HCT116 (cell line): ENCODE measurements at regions not wholly inside any gene's neighbourhood (a gene's known extent, or its start where the extent isn't known, plus 50 kb on each side); places are given as distances from the start of the nearest gene placed in this dataset.

ENCODE experiments used
- ATAC-seq: fragments of 200-7000 bp; cut with Tn5 transposase; 2 replicates; pipeline ENCODE4 v1.9.1; 2020; ENCODE audit warnings: mild to moderate bottlenecking, moderate library complexity
- BruUV-seq: library from RNA; stranded (reverse); fragments of 400-500 nt; replicated peaks from 2 replicates; lab custom pipeline; 2021; lab: Mats Ljungman, UMichigan
- CTCF ChIA-PET: fragments of 300-600 bp; sonication (Branson Sonifier 250); formaldehyde crosslinking; loops from one replicate; lab custom pipeline; 2021; ENCODE audit warnings: antibody characterized with exemption; lab: Charles Lee
- POLR2A ChIA-PET: fragments of 300-600, 350-600 bp; sonication (Branson Sonifier 250); formaldehyde crosslinking; loops from one replicate; lab custom pipeline; 2021; ENCODE audit warnings: antibody characterized with exemption; lab: Charles Lee
- RAD21 ChIA-PET, 2 experiments: fragments of 300-600 bp; sonication (Branson Sonifier 250); formaldehyde crosslinking; loops; one replicate each; lab custom pipeline; 2023; ENCODE audit warnings: low total read pairs in 2 of 2; ENCODE audit not compliant: uncharacterized antibody in 2 of 2, unreplicated experiment in 2 of 2, low non-redundant PET in 1 of 2; lab: Charles Lee
- DNase-seq: peaks from one replicate; pipeline ENCODE4 v3.0.0-alpha.2; 2010; ENCODE audit warnings: low read depth, low spot score
- H2AFZ ChIP-seq: fragments of 200-600 bp; shearing (Covaris generic), sonication (generic); 2 replicates; pipeline ENCODE4 v1.6.1; 2017; ENCODE audit warnings: low read depth, mixed run types, mixed read lengths, antibody characterized with exemption, low read length; ENCODE audit not compliant: poor library complexity, severe bottlenecking
- H3K27ac ChIP-seq: 2 replicates; pipeline ENCODE4 v1.5.1; 2012; ENCODE audit warnings: low read depth, low read length
- H3K27me3 ChIP-seq: fragments of 200-600 bp; sonication (generic); 2 replicates; pipeline ENCODE4 v1.6.1; 2016; ENCODE audit warnings: mixed run types, low read length, mixed read lengths; ENCODE audit not compliant: insufficient read depth
- H3K36me3 ChIP-seq, 2 experiments: fragments of 200-500 bp in 1 of 2; fragments of 200-600 bp in 1 of 2; sonication (Bioruptor generic) in 1 of 2; sonication (generic) in 1 of 2; 2 replicates each; pipeline versions ENCODE4 v1.5.1 to v1.6.1; 2014 to 2016; ENCODE audit warnings: low read length in 2 of 2, inconsistent platforms in 1 of 2, mixed read lengths in 1 of 2, mixed run types in 1 of 2; ENCODE audit not compliant: insufficient read depth in 2 of 2, control insufficient read depth in 1 of 2
- H3K4me1 ChIP-seq, 2 experiments: fragments of 200-600 bp in 1 of 2; sonication (generic) in 1 of 2; 2 replicates each; pipeline versions ENCODE4 v1.5.1 to v1.6.1; 2012 to 2017; ENCODE audit warnings: low read length in 2 of 2, inconsistent platforms in 1 of 2, mild to moderate bottlenecking in 1 of 2, mixed read lengths in 1 of 2, mixed run types in 1 of 2, moderate library complexity in 1 of 2; ENCODE audit not compliant: insufficient read depth in 2 of 2, control insufficient read depth in 1 of 2
- H3K4me2 ChIP-seq: fragments of 200-600 bp; sonication (generic); 2 replicates; pipeline ENCODE4 v1.6.1; 2017; ENCODE audit warnings: mixed run types, low read length, mixed read lengths
- H3K4me3 ChIP-seq, 2 experiments: fragments of 200-600 bp in 1 of 2; sonication (generic) in 1 of 2; replicated peaks in 1 of 2; 2 replicates each; pipeline ENCODE4 v1.5.1; 2011 to 2016; ENCODE audit warnings: low read length in 2 of 2, control low read depth in 1 of 2, low read depth in 1 of 2, mild to moderate bottlenecking in 1 of 2, mixed read lengths in 1 of 2, mixed run types in 1 of 2
- H3K79me2 ChIP-seq: fragments of 200-600 bp; sonication (generic); 2 replicates; pipeline ENCODE4 v1.6.1; 2017; ENCODE audit warnings: mild to moderate bottlenecking, mixed run types, low read length, moderate library complexity, mixed read lengths; ENCODE audit not compliant: insufficient read depth
- H3K9ac ChIP-seq: fragments of 200-600 bp; sonication (generic); 2 replicates; pipeline ENCODE4 v1.6.1; 2016; ENCODE audit warnings: low read length, mixed read lengths
- H3K9me2 ChIP-seq: fragments of 200-600 bp; sonication (generic), shearing (Covaris generic); 2 replicates; pipeline ENCODE4 v1.6.1; 2017; ENCODE audit warnings: mixed run types, mild to moderate bottlenecking, moderate library complexity; ENCODE audit not compliant: insufficient read depth
- H3K9me3 ChIP-seq, 2 experiments: fragments of 200-500 bp in 1 of 2; fragments of 200-600 bp in 1 of 2; sonication (Bioruptor generic) in 1 of 2; sonication (generic) in 1 of 2; 2 replicates each; pipeline ENCODE4 v1.6.1; 2014 to 2017; ENCODE audit warnings: low read length in 2 of 2, mixed read lengths in 2 of 2, inconsistent platforms in 1 of 2, low read depth in 1 of 2, mild to moderate bottlenecking in 1 of 2, mixed run types in 1 of 2, moderate library complexity in 1 of 2; ENCODE audit not compliant: control insufficient read depth in 1 of 2, insufficient read depth in 1 of 2
- H4K20me1 ChIP-seq: fragments of 200-600 bp; sonication (generic), shearing (Covaris generic); 2 replicates; pipeline ENCODE4 v1.6.1; 2017; ENCODE audit warnings: mixed run types, mild to moderate bottlenecking, moderate library complexity; ENCODE audit not compliant: insufficient read depth
- CEBPB ChIP-seq: IDR thresholded peaks from 2 replicates; pipeline ENCODE4 v1.6.1; 2012; ENCODE audit warnings: low read depth
- EGR1 ChIP-seq: IDR thresholded peaks from 2 replicates; pipeline ENCODE4 v1.6.1; 2012; ENCODE audit warnings: low read depth
- ELF1 ChIP-seq: IDR thresholded peaks from 2 replicates; pipeline ENCODE4 v1.6.1; 2012; ENCODE audit warnings: low read depth, borderline replicate concordance
- EZH2 ChIP-seq: fragments of 200-600 bp; sonication (generic); IDR thresholded peaks from 2 replicates; pipeline ENCODE4 v1.6.1; 2017; ENCODE audit warnings: antibody characterized with exemption, mixed run types
- FOSL1 ChIP-seq: IDR thresholded peaks from 2 replicates; pipeline ENCODE4 v1.6.1; 2012; ENCODE audit warnings: low read depth
- JUND ChIP-seq: IDR thresholded peaks from 2 replicates; pipeline ENCODE4 v1.6.1; 2012
- POLR2A ChIP-seq: IDR thresholded peaks from 2 replicates; pipeline ENCODE4 v1.7.0; 2011; ENCODE audit warnings: borderline replicate concordance; ENCODE audit not compliant: insufficient read depth, insufficient read length; ENCODE audit errors: extremely low read depth
- REST ChIP-seq: IDR thresholded peaks from 2 replicates; pipeline ENCODE4 v1.6.1; 2012; ENCODE audit warnings: low read depth
- SIN3A ChIP-seq: IDR thresholded peaks from 2 replicates; pipeline ENCODE4 v1.6.1; 2012; ENCODE audit warnings: low read depth
- SRF ChIP-seq: IDR thresholded peaks from 2 replicates; pipeline ENCODE4 v1.6.1; 2012; ENCODE audit warnings: low read depth
- TCF7L2 ChIP-seq: IDR thresholded peaks from 2 replicates; pipeline ENCODE4 v1.7.0; 2011; ENCODE audit warnings: borderline replicate concordance, inconsistent platforms; ENCODE audit not compliant: insufficient read depth, insufficient read length; ENCODE audit errors: extremely low read depth
- ZBTB33 ChIP-seq: IDR thresholded peaks from 2 replicates; pipeline ENCODE4 v1.6.1; 2011; ENCODE audit warnings: mild to moderate bottlenecking, low read length, moderate library complexity; ENCODE audit not compliant: insufficient replicate concordance; ENCODE audit errors: extremely low read depth
- ZNF274 ChIP-seq: fragments of 200-500 bp; sonication (Bioruptor generic); IDR thresholded peaks from 2 replicates; pipeline ENCODE4 v1.6.1; 2014; ENCODE audit warnings: mild to moderate bottlenecking, low read depth, low read length, inconsistent platforms
- intact Hi-C: fragments of 100-400 bp; cut with micrococcal nuclease; formaldehyde crosslinking; loops from 2 replicates; pipeline ENCODE4 v1.10.0; 2022
- TF ChIP-seq, protein P1 (sequence below), 3 experiments: fragments of 200-600 bp in 1 of 3; sonication (generic) in 1 of 3; IDR thresholded peaks in 2 of 3; conservative IDR thresholded peaks in 1 of 3; 2 replicates each; pipeline ENCODE4 v1.5.1; 2012 to 2017; ENCODE audit warnings: low read depth in 2 of 3, low read length in 2 of 3, antibody characterized with exemption in 1 of 3, borderline replicate concordance in 1 of 3, control low read depth in 1 of 3, mild to moderate bottlenecking in 1 of 3, mixed read lengths in 1 of 3, mixed run types in 1 of 3, moderate library complexity in 1 of 3; ENCODE audit not compliant: insufficient read depth in 1 of 3
- TF ChIP-seq, protein P2 (sequence below): IDR thresholded peaks from 2 replicates; pipeline ENCODE4 v1.6.1; 2012

DNA sequence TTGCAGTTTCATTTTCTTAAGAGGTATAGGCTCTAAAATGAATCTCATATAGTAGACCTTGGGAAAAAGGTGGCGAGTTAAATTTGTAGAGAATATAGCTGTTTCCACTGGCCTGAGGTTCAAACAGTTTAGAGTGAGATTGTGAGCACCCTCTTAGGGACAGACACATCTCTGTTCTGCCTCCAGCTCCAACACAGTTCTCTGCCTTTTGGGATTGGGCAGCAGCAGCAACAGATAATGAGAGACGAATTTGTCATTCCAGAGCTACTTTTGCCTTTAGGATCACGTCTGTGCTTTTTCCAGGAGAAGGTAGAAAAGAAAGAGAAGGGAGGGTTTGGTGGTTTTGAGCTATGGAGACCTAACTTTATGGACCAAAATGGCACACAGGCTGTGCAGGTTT lies 289.4 kb downstream of the PRL start:
- no peak for ATAC-seq
- ChIA-PET RAD21 (no interaction called here), CTCF (no interaction called here), POLR2A (no interaction called here)
- intact Hi-C loops, result no loop called here
- no peaks in the 10 kb centered on the region for H3K9me3 ChIP-seq
- no peak overlapping the region for H3K27ac ChIP-seq
- H2AFZ ChIP-seq, result no peak overlapping the region
- no peak overlapping the region for H3K4me3 ChIP-seq
- no peak overlapping the region for H3K9ac ChIP-seq
- no peak for DNase-seq
- no TSS peak for BruUV-seq
- H4K20me1 ChIP-seq, result no peaks in the 10 kb centered on the region
- no peak overlapping the region for H3K4me2 ChIP-seq
- TF ChIP-seq CEBPB (no peak), EZH2 (no peak), SIN3A (no peak), JUND (no peak), FOSL1 (no peak), SRF (no peak), ELF1 (no peak), ZNF274 (no peak), REST (no peak), POLR2A (no peak), ZBTB33 (no peak), EGR1 (no peak), TCF7L2 (no peak)
- TF ChIP-seq, protein P1, sequence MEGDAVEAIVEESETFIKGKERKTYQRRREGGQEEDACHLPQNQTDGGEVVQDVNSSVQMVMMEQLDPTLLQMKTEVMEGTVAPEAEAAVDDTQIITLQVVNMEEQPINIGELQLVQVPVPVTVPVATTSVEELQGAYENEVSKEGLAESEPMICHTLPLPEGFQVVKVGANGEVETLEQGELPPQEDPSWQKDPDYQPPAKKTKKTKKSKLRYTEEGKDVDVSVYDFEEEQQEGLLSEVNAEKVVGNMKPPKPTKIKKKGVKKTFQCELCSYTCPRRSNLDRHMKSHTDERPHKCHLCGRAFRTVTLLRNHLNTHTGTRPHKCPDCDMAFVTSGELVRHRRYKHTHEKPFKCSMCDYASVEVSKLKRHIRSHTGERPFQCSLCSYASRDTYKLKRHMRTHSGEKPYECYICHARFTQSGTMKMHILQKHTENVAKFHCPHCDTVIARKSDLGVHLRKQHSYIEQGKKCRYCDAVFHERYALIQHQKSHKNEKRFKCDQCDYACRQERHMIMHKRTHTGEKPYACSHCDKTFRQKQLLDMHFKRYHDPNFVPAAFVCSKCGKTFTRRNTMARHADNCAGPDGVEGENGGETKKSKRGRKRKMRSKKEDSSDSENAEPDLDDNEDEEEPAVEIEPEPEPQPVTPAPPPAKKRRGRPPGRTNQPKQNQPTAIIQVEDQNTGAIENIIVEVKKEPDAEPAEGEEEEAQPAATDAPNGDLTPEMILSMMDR (IDR thresholded peaks at IDR 0.05 in 2 of 3, conservative IDR thresholded peaks at IDR 0.05 in 1 of 3; ENCODE audit: borderline replicate concordance in 1 of 3, insufficient read depth in 1 of 3, low read depth in 2 of 3, low read length in 2 of 3), result no peak
- TF ChIP-seq, protein P2, sequence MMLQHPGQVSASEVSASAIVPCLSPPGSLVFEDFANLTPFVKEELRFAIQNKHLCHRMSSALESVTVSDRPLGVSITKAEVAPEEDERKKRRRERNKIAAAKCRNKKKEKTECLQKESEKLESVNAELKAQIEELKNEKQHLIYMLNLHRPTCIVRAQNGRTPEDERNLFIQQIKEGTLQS, result no peak
- no peaks in the 10 kb centered on the region for H3K4me1 ChIP-seq
- no peaks in the 10 kb centered on the region for H3K79me2 ChIP-seq
- no peaks in the 10 kb centered on the region for H3K36me3 ChIP-seq
- H3K27me3 ChIP-seq, result 0 out of 2 replicates have a peak, but pooled peaks cover 2% of the 10 kb centered on the region
- no peaks in the 10 kb centered on the region for H3K9me2 ChIP-seq
